ENCODE measurements at regions not wholly inside any gene's neighbourhood (a gene's known extent, or its start where the extent isn't known, plus 50 kb on each side); places are given as distances from the start of the nearest gene placed in this dataset.

GRCh38 chr7:155984609-155985405 is 172.5 kb upstream of the SHH start:
- no peak for DNase-seq

GRCh38 chr7:155984028-155984580 is 171.8 kb upstream of the SHH start:
- no peak for DNase-seq

DNA sequence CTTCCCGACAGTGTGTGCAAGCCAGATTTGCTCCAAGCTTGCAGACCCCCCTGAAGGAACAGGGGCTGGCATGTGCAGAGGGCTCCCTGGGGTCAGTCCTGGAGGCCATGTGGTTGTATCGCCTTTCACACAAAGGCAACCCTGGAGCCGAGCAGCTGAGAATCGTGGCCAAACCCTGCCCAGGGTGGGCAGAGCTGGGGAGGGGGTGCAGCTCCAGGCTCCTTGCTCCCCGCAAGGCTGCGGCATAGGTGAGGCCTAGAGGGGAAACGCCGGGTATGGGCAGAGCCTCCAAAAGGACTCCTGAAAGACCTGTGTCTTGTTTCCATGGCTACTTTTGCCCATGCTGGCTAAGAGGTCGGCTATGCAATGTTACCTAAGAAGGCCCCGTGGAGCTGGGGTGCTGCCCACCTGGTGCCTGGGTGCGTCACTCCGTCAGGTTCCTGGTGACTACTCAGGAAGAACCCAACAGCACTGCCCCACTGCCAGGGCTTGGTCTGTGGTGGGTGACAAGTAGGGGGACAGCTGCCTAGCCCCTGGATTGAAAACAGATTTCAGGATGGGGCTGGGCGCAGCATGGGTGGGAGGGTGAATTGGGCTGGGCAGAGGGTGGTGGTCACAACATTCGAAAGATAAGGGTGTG is 171.0 kb upstream of the SHH start:
- DNase-seq: no peak

DNA sequence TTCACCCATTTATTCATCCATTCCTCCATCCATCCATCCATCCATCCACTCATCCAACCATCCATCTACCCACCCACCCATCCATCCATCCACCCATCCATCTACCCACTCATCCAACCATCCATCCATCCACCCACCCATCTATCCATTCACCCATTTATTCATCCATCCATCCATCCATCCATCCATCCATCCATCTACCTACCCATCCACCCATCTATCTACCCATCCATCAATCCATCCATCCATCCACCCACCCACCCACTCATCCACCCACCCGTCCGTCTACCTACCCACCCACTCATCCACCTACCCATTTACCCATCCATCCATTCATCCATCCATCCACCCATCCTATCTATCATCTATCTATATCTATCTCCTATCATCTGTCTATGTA is 169.4 kb upstream of the SHH start:
- no peak for DNase-seq

GRCh38 chr7:155980841-155981240 is 168.6 kb upstream of the SHH start:
- no peak for DNase-seq

GRCh38 chr7:155979994-155980393 is 167.7 kb upstream of the SHH start:
- DNase-seq: no peak

DNA sequence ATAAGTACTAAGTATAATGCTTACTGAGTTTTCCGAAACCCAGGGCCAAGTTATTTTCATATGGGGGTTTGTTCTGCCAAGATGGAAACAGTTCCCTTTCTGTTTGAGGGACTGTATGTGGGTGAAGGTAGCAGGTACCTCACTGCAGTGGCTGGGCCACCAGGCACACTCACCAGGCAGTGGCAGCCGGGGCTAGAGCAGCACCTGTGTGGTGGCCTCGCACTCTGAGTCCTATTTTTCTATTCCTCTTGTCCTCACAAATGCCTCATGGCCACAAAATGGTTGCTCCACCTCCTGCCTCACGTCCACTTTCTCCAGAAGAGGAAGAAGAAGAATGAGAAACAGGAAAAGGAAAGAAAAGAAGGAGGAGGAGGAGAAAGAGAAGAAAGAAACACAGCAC is 167.3 kb upstream of the SHH start:
- DNase-seq: no peak

DNA sequence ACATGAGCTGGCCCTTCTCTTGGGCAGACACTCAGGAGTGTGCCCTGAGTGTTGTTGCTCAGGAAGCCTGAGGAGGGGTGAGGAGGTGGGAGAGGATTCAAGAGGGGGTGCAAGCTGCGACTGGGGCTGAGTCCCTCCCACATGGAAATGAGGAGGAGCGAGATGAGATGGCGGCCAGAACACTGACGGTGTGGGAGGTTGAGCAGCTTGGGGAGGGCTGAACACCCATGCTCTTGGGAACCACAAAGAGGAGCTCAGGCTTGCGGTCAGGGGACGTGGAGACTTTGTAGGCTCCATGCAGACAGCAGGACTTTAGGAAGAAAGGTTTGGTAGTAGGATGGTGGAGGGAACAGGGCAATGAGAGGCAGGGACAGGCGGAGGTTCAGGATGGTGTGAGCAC is 163.2 kb upstream of the SHH start:
- DNase-seq: no peak

- no peak for DNase-seq
Observed at GRCh38 chr7:155974186-155974897, 162.1 kb upstream of the SHH start.

DNA sequence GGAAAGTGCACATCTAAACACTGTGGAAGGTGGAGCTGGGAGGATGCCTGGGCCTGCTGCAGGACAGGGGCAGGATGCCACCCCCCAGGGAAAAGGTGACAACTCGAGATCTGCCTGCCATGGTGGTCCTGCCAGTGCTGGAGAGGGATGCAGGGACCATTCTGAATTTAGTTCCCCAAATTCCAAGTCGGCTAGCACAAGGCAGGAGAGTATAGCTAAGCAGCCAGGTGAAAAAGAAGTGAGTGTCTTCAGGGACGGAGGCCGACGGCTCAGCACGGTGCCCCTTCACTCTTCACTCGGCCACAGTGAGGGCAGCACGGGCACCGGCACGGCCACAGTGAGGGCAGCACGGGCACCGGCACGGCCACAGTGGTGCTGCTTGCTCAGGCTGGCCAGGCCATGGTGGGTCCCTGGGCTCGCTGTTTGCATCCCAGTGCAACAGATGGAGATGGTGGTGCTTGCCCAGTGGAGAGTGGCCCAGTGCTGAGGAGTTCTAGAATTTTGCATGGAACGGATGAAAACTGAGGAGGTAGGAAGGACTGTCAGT is 161.3 kb upstream of the SHH start:
- DNase-seq: no peak

GRCh38 chr7:155972651-155973390 is 160.6 kb upstream of the SHH start:
- no peak for DNase-seq

DNA sequence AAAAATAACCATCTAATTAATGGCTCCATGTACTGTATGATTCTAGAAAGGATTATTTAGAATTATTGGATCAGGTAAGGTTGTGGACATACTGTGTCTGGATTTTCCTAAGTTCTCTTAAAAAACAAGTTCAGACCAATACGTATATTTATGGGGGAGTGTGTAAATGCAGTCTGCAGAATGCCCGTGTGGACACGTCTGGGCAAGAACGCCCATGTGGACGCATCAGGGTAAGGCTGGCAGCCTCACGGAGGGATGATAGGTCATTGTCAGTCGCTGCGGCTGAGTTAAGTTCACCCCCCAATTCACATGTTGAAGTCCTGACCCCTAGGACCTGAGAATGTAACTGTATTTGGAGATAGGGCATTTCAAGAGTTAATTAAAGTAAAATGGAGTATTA is 160.0 kb upstream of the SHH start:
- no peak for DNase-seq

DNA sequence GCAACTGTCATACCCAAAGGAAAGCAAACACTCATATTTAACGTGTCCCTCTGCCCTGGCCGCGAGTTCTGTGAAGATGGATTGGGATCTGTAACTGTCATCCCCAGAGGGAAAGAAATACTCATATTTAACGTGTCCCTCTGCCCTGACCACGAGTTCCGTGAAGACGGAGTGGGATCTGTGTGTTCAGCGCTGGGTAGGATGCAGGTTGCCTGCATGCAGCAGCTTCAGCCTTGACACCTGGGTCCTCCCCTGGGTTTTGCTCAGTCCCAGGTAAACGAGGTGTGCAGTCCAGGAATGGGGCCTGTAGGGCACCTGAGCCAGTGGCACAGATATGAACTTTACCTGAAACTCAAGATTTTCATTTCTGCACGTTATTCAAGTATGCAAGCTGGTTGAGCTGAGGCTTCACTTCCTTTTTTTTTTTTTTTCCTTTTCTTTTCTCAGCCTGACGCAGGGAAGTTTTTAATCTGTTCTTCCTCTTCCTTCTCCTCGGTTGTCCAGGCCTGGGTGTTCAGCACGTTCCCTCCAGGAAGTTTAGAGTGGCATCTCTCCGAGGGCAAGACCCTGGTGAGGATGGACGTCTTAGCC is 159.0 kb upstream of the SHH start:
- DNase-seq: no peak

GRCh38 chr7:155969192-155969929 is 157.1 kb upstream of the SHH start:
- DNase-seq: no peak

DNA sequence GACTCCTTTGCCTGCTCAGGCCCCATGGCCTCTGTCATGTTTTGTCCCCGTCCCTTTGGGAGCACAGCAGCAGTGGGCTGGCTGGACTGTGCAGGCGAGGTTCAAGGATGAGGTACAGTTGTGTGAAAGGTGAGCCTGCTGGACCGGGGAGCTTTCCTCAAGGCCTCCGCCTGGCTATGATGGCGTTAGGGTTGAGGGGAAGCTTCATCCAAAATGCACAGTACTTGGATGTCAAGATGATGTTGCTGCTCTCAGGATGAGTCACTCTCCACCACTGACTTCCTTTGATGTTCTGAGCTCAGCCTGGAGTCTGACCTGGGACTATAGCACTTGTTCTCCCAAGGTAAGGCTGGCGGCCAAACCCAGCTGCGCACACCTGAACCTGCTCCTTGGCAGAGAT is 152.7 kb upstream of the SHH start:
- DNase-seq: peak; percentile 37

DNA sequence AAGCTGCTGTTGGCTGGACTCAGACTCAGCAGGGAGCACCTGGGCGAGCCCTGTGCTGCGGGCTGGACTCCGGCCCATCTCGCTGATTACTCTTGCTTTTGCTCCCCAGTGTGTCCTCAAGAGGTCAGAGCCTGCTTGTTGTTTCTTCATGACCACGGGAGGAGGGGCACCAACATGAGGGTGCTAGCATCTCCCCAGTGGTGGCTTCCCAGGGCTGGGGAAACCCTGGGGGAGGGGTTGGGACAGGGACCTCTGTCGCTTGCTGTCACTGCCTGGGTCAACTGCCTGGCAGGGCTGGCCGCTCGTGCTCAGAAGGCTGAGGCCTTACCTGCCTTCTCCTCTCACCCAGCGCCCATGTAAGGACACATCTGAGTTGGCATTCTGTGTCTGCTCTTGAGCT is 152.3 kb upstream of the SHH start:
- no peak for DNase-seq

DNA sequence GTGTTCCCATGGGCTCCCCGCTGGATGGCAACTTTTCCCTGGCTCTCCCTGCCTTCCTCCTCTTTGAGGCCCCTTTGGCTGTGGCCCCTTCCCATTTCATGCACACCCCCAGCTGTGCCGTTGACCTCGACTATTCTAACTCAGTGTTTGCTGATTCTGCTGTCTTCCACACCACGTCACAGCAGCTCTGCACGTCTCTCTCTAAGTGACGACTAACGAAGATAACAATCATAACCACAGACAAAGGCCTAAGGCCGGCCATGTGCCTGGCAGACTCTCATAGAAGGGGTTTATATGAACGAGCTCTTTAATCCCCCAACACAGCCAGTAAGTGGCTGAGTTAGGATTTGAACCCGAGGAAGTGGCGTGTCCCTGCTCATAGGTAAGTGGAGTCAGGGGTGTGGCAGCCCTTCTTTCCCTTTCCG is 151.5 kb upstream of the SHH start:
- no peak for DNase-seq

DNA sequence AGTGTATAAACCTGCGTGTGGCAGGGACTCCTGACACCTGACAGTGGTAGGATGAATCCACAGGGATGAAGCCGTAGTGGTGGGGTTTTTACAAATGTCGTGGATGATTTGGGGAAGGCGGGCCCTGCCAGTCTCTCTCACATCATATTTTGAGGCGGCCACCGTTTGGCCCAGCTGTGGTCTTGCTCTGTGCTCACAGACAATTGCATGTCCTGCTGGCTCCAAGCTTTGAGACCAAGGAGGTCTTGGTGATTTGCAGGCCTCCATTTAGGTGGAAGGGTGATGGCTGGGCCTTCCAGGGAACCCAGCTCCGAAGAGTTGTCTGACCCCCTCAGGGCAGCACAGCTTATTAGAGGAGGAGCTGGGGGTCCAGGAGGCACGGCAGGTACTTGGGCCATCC is 151.1 kb upstream of the SHH start:
- no peak for DNase-seq

DNA sequence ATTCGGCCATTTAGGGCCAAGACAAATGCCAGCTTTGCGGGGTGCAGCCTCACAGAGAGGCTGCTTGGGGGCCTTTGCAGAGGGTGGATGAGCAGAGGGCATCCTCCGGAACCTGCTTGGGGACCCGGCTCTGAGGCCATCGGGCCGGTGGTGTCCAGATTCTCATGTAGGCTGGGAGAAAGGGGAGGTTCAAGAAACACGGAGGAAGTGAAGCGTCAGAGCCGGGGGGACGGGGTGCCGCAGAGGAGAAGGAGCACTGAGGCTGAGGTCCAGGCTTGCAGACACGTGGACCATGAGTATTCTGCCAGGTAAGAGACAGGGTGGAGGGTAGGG is 150.7 kb upstream of the SHH start:
- no peak for DNase-seq

DNA sequence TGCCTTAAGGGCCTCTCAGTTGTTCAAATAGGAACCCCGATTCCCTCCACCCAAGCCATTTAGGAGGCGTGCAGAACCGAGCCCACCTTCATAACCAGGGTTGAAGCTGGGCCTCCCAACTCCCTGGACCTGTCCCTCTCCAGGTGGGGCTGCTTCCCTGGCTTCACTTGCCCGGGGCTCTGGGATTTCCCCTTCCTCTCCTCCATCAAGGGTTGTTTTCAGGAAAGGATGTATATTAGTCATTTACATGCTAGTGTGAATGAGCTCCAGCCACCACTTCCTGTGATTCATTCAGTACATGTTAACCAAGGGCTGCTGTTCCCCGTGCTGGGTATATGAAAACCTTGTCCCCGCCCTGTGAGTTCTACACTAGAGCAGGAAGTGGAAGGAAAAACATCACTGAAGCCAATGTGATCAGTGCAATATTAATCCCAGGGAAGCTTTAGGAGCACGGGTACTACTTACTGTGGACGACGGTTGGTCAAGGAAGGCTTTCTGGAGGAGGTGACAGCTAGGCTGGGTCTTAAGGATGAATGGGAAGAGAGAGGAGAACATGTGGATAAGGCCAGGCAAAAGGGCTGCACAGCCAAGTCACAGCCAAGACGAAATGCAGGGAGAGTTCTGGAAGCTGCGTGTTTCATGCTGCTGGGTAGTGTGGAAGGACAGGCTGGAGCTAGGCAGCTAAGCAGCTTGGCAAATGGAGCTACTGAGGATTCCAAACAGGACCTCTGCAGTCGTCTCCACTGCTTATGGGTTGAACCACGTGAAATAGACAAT is 150.1 kb upstream of the SHH start:
- peak; percentile 71 for DNase-seq
